H1 (cell line): ENCODE measurements at regions not wholly inside any gene's neighbourhood (a gene's known extent, or its start where the extent isn't known, plus 50 kb on each side); places are given as distances from the start of the nearest gene placed in this dataset.

Source experiments
- BCL11A ChIP-seq, 2 experiments: IDR thresholded peaks; one replicate each; pipeline ENCODE4 v1.6.1; 2011; ENCODE audit warnings: low read depth in 2 of 2, low read length in 2 of 2, mild to moderate bottlenecking in 2 of 2
- RXRA ChIP-seq: IDR thresholded peaks from 2 replicates; pipeline ENCODE4 v1.6.1; 2011; ENCODE audit warnings: low read depth, mild to moderate bottlenecking, low read length, moderate library complexity; ENCODE audit not compliant: insufficient read depth

DNA sequence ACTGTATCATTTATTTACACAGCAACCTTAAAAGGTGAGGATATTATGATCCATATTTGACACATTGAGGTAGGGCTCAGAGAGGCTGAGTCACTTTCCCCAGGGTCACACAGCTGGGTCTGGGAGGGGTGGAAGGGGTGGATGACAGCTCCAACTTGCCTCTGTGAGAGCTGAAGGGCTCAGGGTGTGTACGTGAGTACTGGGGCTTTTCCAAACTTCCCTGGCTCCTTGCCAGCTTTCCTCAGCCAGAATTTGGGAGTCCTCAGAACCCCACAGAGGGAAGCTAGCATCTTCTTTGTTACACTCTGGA lies 58.3 kb upstream of the SLC6A11 start (continued):
- TF ChIP-seq RXRA (no peak), BCL11A (IDR thresholded peaks at IDR 0.05; ENCODE audit: low read depth in 2 of 2, low read length in 2 of 2) (no peak)
